GM20000 (cell line): ENCODE measurements at regions not wholly inside any gene's neighbourhood (a gene's known extent, or its start where the extent isn't known, plus 50 kb on each side); places are given as distances from the start of the nearest gene placed in this dataset.

Experiments used
- DNase-seq: peaks from one replicate; pipeline ENCODE4 v3.0.0; 2012; ENCODE audit warnings: low spot score
- CTCF ChIP-seq: IDR thresholded peaks from 2 replicates; pipeline ENCODE4 v1.5.1; 2012; ENCODE audit warnings: mild to moderate bottlenecking, control low read depth; ENCODE audit errors: extremely low read depth, missing control alignments

GRCh38 chr9:110133608-110134210, 74.2 kb downstream of the C9orf152 start:
- no peak for DNase-seq
- no peak for TF ChIP-seq CTCF

- TF ChIP-seq CTCF = no peak
These were observed 72.1 kb downstream of the C9orf152 start for GRCh38 chr9:110135846-110136245.

GRCh38 chr9:110136802-110137201, 71.2 kb downstream of the C9orf152 start:
- DNase-seq = no peak
- no peak for TF ChIP-seq CTCF

More at GRCh38 chr9:110135846-110136245, 72.1 kb downstream of the C9orf152 start:
- DNase-seq = no peak

DNA sequence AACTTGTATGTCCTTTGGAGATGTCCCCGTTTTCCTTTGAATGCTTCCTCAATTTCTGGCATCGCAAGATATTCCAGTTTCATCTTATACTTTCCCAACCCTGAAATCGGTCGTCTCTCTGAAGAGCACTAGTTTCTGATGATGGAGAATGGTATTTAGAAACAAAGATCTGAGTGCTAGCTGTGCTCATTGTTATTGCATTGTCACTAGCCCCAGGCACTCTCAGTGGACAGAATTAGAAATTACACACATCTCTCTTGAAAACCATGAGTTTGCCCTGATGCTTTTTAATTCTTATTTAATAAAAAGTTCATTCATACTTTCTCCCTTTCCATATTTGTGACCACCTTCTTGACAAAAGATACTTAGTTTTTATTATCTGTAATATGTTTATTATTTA, 67.7 kb downstream of the C9orf152 start:
- no peak for TF ChIP-seq CTCF
- DNase-seq = no peak

GRCh38 chr9:110141227-110141793, 66.6 kb downstream of the C9orf152 start:
- no peak for DNase-seq
- no peak for TF ChIP-seq CTCF

- DNase-seq = no peak
- no peak for TF ChIP-seq CTCF
These were observed 65.7 kb downstream of the C9orf152 start for GRCh38 chr9:110142253-110142652.

- DNase-seq = peak; percentile 25
- no peak for TF ChIP-seq CTCF
These were observed 65.0 kb downstream of the C9orf152 start for GRCh38 chr9:110142868-110143481.
